ENCODE measurements at regions not wholly inside any gene's neighbourhood (a gene's known extent, or its start where the extent isn't known, plus 50 kb on each side); places are given as distances from the start of the nearest gene placed in this dataset.
"Not testable (repeated sequence)": the region's sequence is repeated elsewhere in the genome, so short reads cannot be mapped to it uniquely, and the experiment has no call there.

GRCh38 chr21:16187603-16188301 lies 458.0 kb downstream of the USP25 start:
- DNase-seq, result no peak

DNA sequence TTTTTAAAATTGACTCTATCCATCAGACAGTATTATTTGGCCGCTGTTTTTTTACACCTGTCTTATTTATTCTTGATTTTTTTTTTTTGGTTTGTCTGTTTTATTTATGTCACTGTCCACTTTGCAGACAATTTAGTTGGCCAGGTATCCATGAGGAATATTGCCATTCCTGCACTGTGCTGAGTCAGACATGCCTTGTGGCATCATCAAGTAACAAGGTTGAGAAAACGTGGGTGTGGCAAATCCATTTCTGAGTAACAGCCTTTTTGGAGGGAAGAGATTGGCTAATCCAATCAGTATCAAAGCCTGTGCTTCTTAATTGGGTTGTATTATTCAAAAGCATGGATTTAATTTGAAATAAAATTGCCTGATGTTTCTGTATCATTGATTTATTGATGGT lies 463.1 kb downstream of the USP25 start:
- no peak for DNase-seq

DNA sequence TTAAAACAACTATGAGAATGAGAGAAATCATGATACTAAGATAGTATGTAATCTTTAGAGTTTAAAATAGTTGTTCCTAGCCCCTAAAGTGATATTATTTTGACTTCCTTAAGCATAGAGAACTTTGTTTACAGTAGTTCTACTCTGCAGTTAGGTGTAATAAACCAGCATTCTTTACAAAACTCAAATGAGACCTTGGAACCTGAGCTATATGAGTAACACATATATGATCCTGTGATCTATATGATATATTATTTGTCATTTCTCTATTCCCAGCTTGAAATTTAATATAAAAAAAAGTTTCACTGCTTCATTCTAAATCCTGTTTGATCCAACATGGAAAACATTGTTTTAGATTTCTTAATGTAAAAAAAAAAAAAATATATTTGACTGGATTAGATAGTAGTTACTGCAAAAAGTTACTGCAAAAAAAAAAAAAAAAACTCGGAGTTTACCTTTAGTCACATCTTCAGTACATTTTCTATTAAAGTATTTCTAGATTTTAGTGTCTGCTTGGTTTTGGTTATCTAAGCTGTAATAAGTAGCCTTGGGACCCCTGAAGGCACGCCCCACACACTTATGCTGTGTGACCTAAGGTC lies 463.8 kb downstream of the USP25 start:
- no peak for DNase-seq

DNA sequence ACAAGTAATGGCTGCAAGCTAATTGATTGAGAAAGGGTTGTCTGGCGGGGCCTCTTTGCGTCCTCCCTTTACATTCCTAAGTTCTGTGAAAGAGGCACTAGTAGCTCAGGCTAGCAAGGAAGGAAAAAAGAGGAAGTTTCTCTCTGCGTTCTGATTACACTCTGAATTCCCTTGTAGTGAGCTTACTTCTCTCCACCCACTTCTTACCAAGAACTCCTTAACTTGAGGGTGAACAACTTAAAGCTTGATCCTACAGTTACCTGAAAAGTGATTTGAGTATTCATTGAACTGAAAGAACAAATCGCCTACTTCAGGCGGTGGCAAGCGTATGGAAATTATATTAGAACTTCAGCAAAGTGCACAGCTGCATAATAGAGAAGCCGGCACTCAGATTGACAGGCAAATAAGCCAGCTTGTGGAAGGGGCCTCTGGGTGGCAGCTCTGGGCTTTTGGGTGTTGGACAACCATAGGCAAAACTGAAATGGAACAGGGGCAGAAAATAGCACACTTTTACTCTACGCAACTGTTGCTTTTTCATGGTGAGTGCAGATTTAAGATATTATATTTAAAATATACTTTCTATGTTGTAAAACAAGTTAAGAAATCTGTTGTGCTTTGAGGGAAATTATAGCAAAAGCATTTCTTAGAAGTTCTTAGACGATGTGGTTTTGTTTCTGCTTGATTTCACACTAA lies 464.5 kb downstream of the USP25 start:
- peak in 1 of 2 donors; percentile 15 for DNase-seq

DNA sequence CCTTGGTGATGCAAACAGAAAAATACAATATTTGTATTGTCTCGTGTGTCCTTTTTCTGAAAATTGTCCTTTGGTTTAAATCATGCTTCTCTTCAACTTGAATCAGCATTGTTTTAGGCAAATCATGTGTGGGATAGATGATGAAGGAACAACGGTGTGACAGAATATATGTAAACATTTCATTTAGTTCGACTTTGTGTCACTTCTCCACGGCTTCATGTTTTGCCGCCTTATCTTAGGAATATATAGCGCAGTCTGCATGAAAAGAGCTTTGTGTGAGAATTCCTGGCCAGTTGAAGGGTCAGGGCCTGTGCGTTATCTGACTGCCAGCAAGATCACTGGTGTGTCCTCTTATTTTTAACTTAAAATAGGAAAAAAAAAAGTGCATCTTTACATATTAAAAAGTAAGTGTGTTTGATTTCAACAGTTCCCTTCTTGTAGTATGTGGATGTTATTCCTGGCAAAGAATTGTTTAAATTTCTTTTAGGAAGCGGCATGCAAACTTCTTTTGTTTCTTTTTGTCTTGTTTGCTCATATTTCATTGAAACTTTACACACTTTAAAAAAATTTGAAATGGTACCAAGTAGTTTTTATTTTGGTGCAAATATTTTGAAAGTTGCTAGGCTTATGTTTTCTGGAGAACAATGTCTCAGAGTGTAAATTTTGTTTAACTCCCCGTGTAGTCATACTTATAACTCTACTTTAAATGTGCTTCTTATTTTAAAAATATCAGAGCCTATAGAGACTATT lies 465.2 kb downstream of the USP25 start:
- no peak for DNase-seq

DNA sequence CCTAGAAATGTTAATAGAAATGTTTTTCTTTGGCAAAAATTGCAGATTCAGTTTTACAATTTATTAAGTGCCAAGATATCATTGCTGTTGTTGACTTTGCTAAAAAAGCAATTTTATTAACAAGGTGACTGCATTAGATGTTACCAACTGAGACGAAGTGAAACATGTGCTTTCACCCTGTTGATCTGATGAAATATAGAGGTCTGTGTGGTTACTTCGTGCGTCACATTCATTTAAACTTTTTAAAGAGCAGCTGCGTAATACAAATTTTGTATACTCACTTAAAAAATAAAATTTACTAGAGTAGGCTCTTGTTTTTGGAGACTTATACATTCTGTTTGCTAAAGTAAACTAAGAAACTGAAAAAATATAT lies 465.7 kb downstream of the USP25 start:
- no peak for DNase-seq

- no peak for DNase-seq
These were observed 466.2 kb downstream of the USP25 start for GRCh38 chr21:16196001-16196400.

- DNase-seq, result no peak
These were observed 468.8 kb downstream of the USP25 start for GRCh38 chr21:16198546-16198945.

- no peak for DNase-seq
These were observed 469.8 kb downstream of the USP25 start for GRCh38 chr21:16199539-16199938.

GRCh38 chr21:16201718-16202117 lies 471.9 kb downstream of the USP25 start:
- DNase-seq, result no peak

GRCh38 chr21:16205527-16205926 lies 475.7 kb downstream of the USP25 start:
- no peak for DNase-seq

DNA sequence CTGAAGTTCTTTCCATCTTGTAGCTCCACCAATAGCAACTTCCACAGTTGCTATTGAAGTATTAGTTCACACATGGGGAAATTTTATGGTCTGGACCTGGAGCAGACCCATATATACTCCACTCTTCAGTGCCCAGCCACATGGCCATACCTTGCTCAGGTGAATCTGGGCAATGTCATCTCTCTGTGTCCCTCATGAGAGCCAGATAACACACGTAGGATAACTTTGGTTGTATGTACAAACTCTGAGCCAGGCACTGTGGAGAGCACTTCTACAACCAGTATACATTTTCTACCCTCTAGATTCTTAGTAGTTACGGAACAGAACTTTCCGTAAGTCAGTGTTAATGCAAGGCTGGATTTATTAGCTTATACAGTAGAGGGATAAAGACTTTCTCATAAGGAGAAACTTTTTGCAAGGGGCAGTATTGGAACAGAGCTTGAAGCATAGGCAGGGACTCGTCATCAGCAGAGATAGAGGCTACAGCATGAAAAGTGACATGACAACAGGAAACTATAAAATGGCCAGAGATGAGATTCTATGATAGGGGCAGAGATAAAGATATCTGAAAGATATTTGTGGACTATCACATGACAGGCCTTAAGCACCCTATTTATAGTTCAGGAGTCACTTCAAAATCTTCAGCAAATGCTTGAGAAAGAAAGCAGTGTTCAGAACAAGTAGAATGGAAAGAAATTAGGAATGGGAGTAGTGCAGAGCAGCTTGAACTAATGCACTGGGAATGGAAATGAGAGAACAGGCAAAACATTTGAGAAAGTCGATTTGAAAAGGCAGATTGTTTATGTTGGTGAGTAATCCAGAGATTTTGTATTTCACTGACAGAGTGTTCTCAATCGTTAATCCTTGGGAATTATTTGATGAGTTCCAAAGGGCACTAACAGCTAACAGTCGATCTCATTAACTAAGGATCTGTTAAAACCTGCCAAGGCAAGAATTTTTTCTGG lies 481.8 kb downstream of the USP25 start:
- DNase-seq, result no peak

DNA sequence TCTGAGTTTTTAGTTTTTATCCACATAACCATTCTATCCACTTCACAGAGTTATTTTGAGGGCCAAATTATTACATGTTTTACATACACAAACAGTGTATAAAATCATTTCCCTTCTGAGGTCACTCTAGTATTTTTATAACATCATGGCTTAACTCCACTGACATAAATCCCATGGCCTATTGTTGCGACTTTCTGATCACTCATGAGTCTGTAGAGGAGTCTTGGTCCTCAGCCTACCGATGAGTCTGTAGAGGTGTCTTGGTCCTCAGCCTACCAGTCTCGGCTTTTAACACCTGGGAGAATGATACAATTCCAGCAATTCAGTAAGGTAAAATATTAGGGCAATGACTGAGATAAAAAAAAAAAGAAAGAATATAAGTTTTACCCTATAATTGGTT lies 483.7 kb downstream of the USP25 start:
- DNase-seq, result no peak

DNA sequence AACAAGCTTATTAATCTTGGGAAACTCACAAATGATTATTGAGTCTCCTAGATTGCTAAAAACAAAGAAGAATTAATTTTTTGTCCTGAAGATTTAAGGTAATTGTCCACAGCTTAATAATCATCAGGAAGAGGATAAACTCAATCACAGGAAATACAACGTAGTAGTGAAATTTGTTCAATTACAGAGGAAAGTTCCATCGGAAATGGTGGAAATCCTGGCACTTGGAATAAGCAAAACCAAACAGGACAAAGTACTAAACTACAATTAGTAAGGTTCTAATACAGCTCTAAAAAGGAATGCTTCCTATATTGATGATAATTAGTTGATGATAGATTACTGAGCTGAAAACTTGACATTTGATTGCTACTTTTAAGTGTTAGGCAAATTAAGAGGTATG lies 485.4 kb downstream of the USP25 start:
- no peak for DNase-seq

DNA sequence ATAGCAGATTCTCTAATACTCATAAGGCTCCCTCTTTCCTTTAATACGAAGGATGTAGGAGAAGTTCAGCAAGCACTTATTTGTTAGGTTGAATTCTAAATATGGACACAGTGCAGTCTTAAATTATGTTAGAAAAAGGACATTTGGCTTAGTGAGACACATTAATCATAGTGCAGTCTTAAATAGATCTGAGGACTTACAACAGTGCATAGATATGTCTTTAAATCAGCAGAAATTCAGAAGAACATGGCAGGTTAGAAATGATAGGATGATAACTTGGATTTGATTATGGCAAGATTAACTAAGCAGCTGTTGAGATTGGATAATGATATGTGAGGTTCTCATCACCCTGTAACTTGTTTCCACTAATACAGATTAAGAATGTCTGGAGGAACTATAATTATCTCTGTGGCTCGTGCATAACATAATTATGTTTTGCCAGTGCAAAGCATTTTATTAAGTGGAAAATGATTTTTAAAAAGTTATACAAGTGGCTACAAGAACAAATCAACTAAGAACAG lies 485.9 kb downstream of the USP25 start:
- no peak for DNase-seq

DNA sequence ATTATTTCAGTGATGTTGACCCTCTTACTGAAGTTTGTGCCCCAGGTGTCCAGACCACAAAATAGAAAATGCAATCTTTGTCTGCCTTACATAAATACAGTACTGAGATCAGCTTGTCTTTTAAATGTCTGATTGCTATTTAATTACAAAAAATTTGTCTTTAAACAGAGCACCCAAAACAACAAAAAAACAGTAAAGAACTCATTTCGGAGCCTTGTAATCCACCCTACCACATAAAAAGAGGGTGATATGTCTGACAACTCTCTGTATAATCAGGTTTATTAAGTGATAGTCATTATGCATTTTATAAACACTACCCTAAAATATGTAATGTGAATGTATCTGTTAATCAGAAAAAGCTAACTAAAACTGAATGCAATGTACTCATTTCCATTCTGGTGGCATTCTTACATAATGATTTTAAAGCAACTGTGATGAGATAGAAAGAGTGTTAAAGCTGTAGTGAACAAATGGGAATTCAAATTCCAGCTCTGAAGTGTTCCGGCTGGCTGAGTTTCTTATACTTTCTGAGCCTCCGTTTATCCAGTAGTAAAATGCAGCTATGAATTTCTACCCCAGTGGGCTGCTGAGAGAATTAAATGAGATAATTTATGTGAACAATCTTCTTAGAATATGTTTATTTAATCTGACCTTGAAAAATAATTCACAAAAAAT lies 486.6 kb downstream of the USP25 start:
- DNase-seq, result no peak

DNA sequence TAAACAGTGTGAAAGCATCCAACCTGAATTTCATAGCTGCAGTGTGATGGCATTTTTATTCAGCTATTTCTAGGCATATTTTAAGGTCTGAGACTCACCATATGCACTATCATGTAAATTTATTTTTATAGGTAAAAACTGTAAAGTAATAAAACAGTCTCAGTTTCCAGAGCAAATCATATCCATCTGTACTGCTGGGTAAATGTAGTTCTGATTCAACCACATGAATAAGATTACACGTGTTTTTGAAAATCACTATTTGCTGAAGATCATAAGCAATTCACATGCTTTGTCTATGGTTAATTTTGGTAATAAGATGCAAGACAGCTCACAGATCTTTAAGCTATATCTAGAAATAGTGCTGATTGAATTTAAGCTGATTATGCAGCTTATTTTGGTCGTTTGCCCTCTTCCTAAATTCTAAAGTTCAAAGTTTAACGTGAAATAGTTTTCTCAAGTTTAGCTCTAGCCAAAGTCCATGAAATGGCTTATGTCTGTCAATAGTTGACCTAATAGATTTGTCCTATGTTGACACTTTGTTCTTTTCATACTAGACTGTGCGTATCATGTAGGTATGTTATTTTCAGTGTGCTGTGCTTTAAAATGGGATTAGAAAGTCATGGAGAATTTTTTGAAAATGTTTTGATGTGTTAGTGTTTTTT lies 489.0 kb downstream of the USP25 start:
- DNase-seq, result no peak

DNA sequence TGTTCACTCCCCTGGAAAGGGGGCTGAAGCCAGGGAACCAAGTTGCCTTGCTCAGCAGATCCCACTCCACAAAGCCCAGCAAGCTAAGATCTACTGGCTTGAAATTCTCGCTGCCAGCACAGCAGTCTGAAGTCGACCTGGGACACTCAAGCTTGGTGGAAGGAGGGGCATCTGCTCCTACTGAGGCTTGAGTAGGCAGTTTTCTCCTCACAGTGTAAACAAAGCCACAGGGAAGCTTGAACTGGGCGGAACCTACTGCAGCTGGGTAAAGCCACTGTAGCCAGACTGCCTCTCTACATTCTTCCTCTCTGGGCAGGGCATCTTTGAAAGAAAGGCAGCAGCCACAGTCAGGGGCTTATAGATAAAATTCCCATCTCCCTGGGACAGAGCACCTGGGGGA lies 495.0 kb downstream of the USP25 start:
- not testable (repeated sequence) for DNase-seq

DNA sequence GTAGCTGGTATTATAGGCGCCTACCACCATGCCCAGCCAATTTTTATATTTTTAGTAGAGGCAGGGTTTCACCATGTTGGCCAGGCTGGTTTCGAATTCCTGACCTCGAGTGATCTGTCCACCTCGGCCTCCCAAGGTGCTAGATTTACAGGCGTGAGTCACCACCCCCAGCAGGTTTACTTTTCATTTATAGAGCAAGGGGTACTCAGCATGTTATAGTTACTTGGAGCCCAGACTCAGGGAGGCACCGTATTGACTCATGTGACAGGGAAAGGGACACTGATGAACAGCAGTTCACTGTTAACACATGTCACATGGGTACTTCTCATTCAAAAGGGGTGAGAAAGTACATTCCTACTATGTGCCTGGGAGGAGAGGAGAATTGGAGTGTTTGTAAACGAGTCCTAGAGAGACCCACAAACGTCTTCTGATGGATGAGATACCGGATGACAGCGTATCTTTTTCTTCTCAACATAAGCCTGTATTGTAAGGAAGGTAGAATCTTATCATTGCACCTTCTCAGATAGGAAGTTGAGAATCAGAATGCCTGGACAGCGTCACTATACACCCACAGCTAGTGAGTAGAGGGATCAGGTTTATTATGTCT lies 510.0 kb downstream of the USP25 start:
- no peak for DNase-seq

GRCh38 chr21:16241016-16241415 lies 511.2 kb downstream of the USP25 start:
- no peak for DNase-seq

All from CD4-positive, alpha-beta T cell treated with Interleukin-1 beta for 1 hour (primary cell).